ENCODE measurements at regions not wholly inside any gene's neighbourhood (a gene's known extent, or its start where the extent isn't known, plus 50 kb on each side); places are given as distances from the start of the nearest gene placed in this dataset.

GRCh38 chr4:136438645-136439044 is 1093.6 kb downstream of the PCDH18 start:
- Histone ChIP-seq H3K9ac (ENCODE audit: low read length) (no peak overlapping the region), H3K9me2 (replicated peaks; ENCODE audit: insufficient read depth, low read length) (no peaks in the 10 kb centered on the region), H4K20me1 (ENCODE audit: low read depth, low read length) (no peaks in the 10 kb centered on the region), H3K27me3 (ENCODE audit: low read length) (no peaks in the 10 kb centered on the region), H3K27ac (ENCODE audit: low read depth, low read length) (no peak overlapping the region), H3K9me3 (ENCODE audit: insufficient read depth, low read length) (no peaks in the 10 kb centered on the region), H3K79me2 (ENCODE audit: insufficient read depth, low read length) (no peaks in the 10 kb centered on the region), H3K4me2 (ENCODE audit: low read depth, low read length, poor library complexity, severe bottlenecking) (no peak overlapping the region), H3F3A (ENCODE audit: insufficient read depth) (no peaks in the 10 kb centered on the region), H3K4me3 (ENCODE audit: insufficient read depth, low read length, poor library complexity, severe bottlenecking) (no peak overlapping the region), H3K36me3 (ENCODE audit: low read length) (no peaks in the 10 kb centered on the region), H2AFZ (ENCODE audit: low read depth, low read length, severe bottlenecking) (no peak overlapping the region)
- TF ChIP-seq CTCF (IDR thresholded peaks at IDR 0.05; ENCODE audit: insufficient read depth, low read length, poor library complexity, severe bottlenecking) (no peak), EZH2phosphoT487 (conservative IDR thresholded peaks at IDR 0.05; ENCODE audit: low read length) (no peak)

- Histone ChIP-seq H3F3A (ENCODE audit: insufficient read depth) (no peaks in the 10 kb centered on the region), H3K4me3 (ENCODE audit: insufficient read depth, low read length, poor library complexity, severe bottlenecking) (no peak overlapping the region), H4K20me1 (ENCODE audit: low read depth, low read length) (no peaks in the 10 kb centered on the region), H3K36me3 (ENCODE audit: low read length) (no peaks in the 10 kb centered on the region), H3K4me2 (ENCODE audit: low read depth, low read length, poor library complexity, severe bottlenecking) (no peak overlapping the region), H3K9ac (ENCODE audit: low read length) (no peak overlapping the region), H3K9me2 (replicated peaks; ENCODE audit: insufficient read depth, low read length) (no peaks in the 10 kb centered on the region), H3K9me3 (ENCODE audit: insufficient read depth, low read length) (no peaks in the 10 kb centered on the region), H3K27me3 (ENCODE audit: low read length) (no peaks in the 10 kb centered on the region), H3K27ac (ENCODE audit: low read depth, low read length) (no peak overlapping the region), H3K79me2 (ENCODE audit: insufficient read depth, low read length) (no peaks in the 10 kb centered on the region), H2AFZ (ENCODE audit: low read depth, low read length, severe bottlenecking) (no peak overlapping the region)
- no peak for TF ChIP-seq CTCF (IDR thresholded peaks at IDR 0.05; ENCODE audit: insufficient read depth, low read length, poor library complexity, severe bottlenecking)
- no peak for TF ChIP-seq EZH2phosphoT487 (conservative IDR thresholded peaks at IDR 0.05; ENCODE audit: low read length)
Measured at GRCh38 chr4:136424052-136424451, 1108.2 kb downstream of the PCDH18 start.

GRCh38 chr4:136414981-136415380 is 1117.3 kb downstream of the PCDH18 start:
- H2AFZ ChIP-seq (ENCODE audit: low read depth, low read length, severe bottlenecking), result no peak overlapping the region
- H4K20me1 ChIP-seq (ENCODE audit: low read depth, low read length), result no peaks in the 10 kb centered on the region
- H3K4me3 ChIP-seq (ENCODE audit: insufficient read depth, low read length, poor library complexity, severe bottlenecking), result no peak overlapping the region
- H3F3A ChIP-seq (ENCODE audit: insufficient read depth), result no peaks in the 10 kb centered on the region
- H3K27me3 ChIP-seq (ENCODE audit: low read length), result no peaks in the 10 kb centered on the region
- H3K4me2 ChIP-seq (ENCODE audit: low read depth, low read length, poor library complexity, severe bottlenecking), result no peak overlapping the region
- no peaks in the 10 kb centered on the region for H3K9me2 ChIP-seq (replicated peaks; ENCODE audit: insufficient read depth, low read length)
- no peaks in the 10 kb centered on the region for H3K79me2 ChIP-seq (ENCODE audit: insufficient read depth, low read length)
- no peak overlapping the region for H3K9ac ChIP-seq (ENCODE audit: low read length)
- H3K27ac ChIP-seq (ENCODE audit: low read depth, low read length), result no peak overlapping the region
- no peaks in the 10 kb centered on the region for H3K9me3 ChIP-seq (ENCODE audit: insufficient read depth, low read length)
- no peak for TF ChIP-seq EZH2phosphoT487 (conservative IDR thresholded peaks at IDR 0.05; ENCODE audit: low read length)
- TF ChIP-seq CTCF (IDR thresholded peaks at IDR 0.05; ENCODE audit: insufficient read depth, low read length, poor library complexity, severe bottlenecking), result no peak
- H3K36me3 ChIP-seq (ENCODE audit: low read length), result no peaks in the 10 kb centered on the region

Data from SU-DHL-6 (cell line).